ENCODE measurements at regions not wholly inside any gene's neighbourhood (a gene's known extent, or its start where the extent isn't known, plus 50 kb on each side); places are given as distances from the start of the nearest gene placed in this dataset.

- no peak for TF ChIP-seq CTCF (conservative IDR thresholded peaks at IDR 0.05)
- TF ChIP-seq EZH2 (IDR thresholded peaks at IDR 0.05; ENCODE audit: low read depth), result no peak
Observed at GRCh38 chr1:63010913-63011660, 227.2 kb downstream of the ATG4C start.
